Hippocampal formation (tissue), 2 donors: ENCODE measurements at regions not wholly inside any gene's neighbourhood (a gene's known extent, or its start where the extent isn't known, plus 50 kb on each side); places are given as distances from the start of the nearest gene placed in this dataset.

Source experiments
- DNase-seq, 2 donors: peaks; one replicate each; lab custom pipeline; 2025; lab: John Stamatoyannopoulos, UW

DNA sequence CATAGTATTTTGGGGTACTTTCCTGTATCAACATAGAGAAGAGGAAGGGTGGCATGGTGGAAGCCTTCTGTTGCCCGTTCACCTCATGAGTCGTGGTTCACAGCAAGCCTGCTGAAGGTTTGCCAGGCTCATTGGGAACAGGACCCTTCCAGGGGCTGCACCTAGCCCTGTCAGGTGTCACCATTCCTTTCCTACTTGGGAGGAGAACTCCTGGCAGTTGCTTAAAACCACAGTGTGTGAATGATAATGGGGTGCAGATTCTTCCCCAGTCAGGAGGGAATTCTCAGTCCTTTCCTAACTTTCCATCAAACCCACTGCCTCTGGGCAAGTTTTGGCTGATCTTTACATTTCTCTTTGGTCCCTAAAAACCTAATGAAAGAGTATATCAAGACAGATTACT lies 99.4 kb upstream of the CTNND2 start:
- DNase-seq, result no peak

DNA sequence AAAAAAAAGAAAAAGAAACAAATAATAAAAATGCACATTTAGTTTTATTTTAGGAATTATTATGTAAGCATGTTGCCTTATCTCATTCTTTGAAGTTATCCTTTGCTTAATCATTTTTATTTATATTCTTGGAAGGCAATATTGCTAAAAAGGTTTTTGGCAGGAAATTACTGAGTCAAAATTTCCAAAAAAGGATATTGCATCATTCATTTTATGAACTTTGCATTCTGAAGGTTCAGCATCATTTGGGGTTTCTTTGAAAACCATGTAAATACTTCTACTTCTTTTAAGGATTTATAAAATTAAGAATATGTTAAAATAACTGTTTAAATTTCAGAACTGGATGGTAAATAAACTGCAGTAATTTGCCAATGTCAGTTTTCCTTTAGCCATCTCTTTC lies 94.2 kb upstream of the CTNND2 start:
- DNase-seq, result no peak

DNA sequence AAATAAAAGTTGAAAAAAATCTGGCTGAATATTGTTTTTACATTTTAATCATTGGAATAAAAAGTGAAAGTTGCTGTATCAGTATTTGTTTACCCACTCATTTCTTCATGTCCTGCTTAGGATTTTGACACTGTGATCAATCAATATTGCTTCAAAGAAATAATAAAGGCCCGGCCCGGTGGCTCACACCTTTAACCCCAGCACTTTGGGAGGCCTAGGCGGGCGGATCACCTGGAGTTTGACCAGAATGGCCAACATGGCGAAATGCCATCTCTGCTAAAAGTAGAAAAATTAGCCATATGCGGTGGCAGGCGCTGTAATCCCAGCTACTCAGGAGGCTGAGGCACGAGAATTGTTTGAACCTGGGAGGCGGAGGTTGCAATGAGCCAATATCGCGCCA lies 93.7 kb upstream of the CTNND2 start:
- no peak for DNase-seq

DNA sequence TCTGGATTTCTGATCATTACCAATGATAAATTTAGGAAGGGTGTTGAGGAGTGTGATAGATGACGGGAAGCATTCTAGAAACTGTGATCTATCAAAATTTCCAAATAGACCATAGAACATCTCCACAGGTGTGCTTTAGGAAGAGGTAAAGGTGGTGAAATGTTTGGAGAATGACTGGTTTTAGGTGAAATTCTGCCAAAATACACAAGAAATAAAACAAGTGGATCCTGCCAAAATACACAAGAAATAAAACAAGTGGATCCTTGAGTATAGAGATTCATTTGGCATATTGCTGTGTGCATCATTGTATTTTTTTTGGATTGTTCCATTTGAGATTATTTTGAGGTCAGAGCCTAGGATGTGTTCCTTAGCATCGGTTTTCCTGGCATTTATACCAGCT lies 88.3 kb upstream of the CTNND2 start:
- DNase-seq, result no peak

DNA sequence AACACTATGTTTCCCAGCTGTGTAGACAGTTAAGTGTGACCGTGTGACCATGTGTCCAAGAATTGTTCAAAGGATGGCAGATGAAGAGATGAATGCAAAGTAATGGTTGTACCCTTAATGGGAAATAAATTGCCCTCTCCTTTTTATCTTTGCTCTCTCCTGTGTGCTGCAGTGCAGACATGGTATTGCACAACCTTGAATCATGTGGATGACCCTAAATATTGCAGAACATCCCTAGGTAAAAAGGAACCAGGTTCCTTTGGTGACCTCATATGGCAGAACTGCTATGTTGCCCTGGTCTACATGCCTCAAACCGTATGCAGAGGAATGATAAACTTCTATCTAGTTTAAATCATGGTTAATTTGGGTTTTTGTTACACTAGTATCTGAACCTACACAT lies 81.7 kb upstream of the CTNND2 start:
- DNase-seq, result no peak

DNA sequence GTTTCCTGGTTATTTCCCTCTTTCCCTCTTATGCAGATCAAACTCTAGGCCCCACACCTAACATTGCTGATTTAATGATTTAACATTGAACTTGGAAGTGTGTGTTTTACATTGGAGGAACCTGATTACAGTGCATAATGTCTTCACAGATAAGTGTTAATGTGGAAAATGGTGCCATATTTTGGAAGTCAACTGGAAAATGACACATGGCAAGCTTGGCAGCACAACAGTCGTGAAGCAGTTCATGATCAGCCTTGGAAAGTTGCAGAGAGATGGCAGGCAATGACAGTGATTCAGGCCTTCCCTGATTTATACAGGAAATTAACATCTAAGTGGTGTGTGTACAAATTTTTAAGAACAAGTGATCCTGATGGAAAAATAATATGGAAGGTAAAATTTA lies 80.0 kb upstream of the CTNND2 start:
- DNase-seq, result no peak

DNA sequence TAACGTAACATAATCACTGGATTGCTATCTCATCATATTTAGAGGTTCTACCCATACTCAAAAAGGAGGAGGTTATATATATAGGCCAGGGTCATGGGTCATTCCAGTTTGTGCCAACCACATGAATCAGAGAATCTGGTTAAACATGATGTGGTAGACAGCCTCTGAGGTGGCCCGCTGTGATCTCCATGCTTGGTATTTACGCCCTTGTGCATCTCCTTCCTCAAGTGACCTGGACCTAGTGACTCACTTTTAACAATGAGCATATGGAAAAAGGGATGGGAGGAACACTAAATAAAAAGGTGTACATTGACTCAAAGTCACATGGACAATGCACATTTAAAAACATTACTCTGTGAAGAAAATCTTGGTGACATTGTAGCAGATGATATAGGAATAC lies 77.7 kb upstream of the CTNND2 start:
- no peak for DNase-seq

DNA sequence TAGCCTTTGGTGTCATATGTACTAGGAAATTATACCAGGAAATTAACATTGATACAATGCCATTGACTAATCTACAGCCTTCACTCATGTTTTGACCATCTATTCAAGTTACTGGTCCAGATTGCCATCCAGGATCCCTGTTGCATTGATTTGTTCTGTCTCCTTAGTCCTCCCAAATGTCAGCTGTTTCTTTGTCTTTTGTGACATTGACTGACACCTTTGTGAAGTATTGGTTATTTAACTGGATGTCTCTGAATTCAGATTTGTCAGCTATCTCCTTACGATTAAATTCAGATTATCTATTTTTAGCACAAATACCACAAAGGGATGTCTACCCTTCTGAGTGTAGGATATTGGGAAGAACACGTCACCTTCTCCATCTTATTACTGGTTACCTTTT lies 73.7 kb upstream of the CTNND2 start:
- DNase-seq, result no peak

DNA sequence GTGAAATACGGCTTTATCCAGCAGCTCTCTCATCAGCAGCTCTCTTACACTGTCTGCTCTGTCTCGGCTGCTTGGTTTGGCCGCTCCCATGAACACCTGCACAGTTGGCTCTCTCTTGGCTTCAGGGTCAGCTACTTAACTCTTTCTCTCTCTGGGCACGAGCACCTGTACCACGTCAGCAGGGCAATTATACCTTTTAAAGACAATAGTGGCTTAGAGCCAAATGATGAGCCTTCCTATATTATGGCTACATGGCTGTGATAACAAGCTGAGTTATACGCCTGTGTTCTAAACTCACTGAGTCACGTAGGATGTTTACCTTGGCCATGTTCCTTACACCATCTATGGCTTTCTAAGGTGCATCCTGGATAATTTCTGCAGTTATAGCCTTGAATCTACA lies 69.2 kb upstream of the CTNND2 start:
- DNase-seq, result no peak

DNA sequence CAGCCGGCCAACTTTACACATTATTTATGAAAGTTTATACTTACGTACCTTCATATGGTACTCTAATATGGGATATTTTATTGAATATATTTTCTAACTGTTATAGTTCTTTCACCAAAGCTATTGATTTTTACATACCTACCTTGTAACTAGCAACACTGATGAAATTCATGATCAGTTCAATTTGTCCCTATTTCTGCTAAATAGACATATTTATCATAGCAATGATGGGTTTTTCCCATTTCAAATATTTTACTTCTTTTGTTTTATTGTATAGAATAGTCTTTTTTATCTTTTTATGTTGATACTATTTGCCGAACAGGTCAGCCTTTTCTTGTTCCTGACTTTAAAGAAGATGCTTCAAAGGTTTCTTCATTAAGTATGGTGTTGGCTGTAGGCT lies 59.0 kb upstream of the CTNND2 start:
- DNase-seq, result no peak

DNA sequence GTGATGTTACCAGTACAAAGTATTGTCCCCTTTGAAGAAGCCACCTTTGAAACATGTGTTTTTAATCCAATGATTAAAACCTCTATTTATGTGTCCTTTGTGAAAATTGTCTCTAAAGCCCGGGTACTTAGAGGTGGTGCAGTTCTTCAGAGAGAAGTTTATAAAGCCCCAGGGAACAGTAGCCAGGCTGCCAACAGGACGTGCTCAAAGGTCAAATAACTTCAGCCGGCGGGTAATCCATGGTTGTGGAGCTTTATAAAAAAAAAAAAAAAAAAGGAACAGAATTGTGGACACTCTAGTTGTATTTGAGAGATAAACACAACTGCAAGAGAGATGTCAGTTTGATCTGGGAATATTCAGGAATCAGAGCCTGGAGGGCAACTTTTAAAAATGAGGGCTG lies 57.9 kb upstream of the CTNND2 start:
- DNase-seq, result no peak

DNA sequence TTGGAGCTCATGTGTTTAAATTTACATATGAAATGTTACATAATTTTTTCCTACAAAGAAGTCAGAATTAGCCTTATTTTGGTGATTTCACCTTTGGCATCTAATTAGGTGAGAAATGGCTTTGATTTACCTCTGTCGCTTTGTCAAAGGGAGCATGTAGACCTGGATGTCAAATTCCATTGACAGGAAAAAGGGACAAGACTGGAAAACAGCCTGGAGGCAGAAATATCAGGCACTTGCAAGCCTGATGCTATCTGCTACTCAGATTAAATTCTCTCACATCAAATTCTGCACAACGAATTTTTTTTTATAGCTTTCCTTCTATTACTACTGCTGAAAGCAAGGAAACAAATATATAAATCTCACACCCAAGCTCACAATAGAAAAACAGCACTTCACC lies 54.1 kb upstream of the CTNND2 start:
- DNase-seq, result no peak

DNA sequence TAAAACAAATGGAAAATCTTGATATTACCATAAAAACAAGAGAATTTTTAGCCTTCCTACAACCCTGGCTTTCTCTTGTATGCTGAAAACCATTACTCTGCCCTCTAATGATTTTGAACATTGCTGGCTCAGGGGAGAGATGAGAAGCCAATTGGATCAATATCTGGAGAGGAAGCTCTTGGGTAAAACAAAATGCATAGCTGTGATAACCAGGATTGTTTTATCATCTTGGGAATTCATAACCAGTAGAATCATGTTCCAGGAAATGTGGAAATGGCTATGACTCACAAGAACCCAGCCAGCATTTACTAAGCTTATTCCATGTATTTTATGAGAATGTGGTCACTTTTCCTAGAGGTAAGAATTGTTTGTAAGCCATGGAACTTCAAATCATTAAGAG lies 51.1 kb upstream of the CTNND2 start:
- DNase-seq, result no peak
